ENCODE measurements at regions not wholly inside any gene's neighbourhood (a gene's known extent, or its start where the extent isn't known, plus 50 kb on each side); places are given as distances from the start of the nearest gene placed in this dataset.
"Not testable (repeated sequence)": the region's sequence is repeated elsewhere in the genome, so short reads cannot be mapped to it uniquely, and the experiment has no call there.

DNA sequence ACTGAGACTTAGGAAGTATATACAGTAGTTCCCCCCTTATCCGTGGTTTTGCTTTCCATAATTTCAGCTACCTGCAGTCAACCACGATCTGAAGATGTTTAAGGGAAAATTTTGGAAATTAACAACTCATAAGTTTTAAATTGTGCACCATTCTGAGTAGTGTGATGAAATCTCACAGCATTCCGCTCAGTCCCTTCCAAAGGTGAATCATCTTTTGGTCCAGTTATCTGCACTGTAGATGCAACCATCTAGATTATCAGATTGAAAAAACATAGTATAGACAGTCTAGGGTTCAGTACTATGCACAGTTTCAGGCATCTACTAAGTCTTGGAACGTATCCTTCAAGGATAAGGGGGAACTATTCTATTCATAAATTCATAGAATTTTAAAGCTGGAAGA lies 109.0 kb downstream of the ANXA3 start:
- DNase-seq, result no peak

DNA sequence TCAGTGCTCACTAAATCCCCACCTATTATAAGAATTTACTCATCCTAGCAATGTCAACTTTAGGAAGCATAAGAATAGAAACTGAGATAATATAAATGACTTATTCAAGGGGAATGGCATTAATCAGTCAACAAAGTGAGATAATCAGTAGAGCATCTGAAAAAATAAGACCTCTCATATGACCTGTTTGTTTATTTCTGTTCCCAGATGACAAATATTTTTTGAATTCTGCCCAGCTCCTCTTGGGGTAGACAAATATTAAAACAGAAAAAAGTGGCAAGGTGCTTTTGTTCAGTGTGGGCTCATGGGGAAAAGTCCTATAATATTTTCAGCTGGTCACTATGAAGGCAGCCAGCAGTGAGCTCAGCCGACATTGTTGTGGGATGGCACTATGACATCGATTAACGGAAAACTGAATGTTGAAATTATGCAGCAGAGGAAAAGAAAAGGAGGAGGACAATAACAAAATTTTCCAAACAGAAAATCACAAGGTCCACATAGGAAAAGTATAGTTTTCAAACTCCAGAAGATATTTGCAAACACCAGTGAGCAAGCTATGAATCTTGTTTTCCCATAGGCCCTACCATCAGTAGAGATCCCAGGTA lies 109.6 kb downstream of the ANXA3 start:
- no peak for DNase-seq

DNA sequence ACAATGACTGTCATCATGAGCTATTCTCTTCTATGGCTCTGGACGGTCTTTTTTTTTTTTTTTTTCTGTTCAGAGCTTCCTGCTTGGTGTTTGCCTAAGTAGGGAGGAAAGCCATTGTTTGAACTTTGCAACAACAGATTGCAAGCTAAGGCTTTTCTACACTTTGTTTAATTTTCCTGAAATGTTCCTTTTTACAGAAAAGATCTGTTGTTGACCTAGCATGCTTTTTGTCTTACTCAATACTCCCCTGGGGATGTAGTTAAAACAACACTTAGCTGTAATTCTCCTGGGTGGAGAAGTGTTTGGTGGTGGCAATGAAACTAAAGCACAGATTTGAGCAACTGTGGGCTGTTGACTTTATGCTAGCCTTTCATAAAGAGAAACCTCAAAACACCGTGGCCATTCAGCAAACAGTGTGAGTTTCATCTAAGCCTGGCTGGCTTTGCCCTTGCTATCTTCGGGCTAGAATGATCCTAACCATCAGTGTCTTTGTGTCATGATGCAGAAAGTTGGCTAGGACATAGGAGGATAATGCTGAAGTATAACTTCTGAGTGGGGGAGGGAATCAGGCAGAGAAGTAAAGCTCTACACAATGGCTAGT lies 110.5 kb downstream of the ANXA3 start:
- peak in 1 of 2 donors; percentile 25 for DNase-seq

DNA sequence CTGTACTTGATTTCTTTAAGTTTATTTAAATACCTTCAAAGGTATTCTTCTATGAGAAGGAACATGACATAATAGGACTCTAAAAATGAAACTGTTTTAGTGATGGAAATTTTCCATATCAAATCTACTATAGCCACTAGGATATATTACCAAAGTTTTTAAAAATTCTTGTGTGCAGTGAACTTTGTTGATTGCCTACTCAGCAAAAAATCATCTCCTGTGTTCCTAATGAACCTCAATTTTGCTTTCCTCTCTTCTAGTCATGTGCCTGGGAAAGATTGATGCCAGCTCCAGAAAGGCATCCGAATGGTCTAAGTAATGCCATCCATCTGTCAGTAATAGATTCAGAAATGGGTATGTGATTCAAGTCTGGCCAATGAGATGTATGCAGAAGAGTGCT lies 111.1 kb downstream of the ANXA3 start:
- DNase-seq, result no peak

DNA sequence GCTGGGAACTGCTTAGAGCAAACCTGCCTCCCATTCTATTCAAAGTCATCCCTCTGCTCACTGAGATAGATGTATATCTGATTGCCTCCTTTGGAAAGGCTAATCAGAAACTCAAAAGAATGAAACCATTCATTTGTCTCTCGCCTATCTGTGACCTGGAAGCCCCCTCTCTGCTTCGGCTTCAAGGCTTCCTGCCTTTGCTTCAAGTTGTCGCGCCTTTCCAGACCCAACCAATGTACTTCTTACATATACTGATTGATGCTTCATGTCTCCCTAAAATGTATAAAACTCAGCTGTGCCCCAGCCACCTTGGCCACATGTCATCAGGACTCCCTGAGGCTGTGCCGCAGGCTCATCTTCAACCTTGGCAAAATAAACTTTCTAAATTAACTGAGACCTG lies 111.9 kb upstream of the BMP2K start:
- DNase-seq, result not testable (repeated sequence)

DNA sequence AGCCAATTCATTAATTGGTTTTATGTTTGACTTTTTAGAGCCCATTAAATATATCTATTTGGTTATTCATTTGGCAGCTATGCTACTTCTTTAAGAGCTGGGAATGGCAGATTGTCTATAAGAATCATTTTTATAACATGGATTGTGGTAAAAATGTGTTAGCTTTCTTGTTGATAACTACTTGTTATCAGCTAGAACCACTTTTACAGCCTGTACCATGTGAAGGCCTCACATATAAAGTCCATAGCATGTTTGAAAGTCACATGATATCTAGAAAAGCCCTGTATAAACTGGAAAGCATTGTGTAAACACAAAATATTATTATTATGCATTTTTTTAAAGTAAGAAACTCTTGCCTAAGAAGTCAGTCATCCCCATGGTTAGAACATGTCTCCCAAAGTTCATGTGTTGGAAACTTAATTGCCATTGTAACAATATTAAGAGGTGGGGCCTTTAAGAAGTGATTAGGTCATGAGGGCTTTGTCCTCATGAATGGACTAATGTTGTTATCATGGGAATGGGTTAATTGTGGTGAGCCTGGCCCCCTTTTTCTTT lies 110.9 kb upstream of the BMP2K start:
- no peak for DNase-seq

DNA sequence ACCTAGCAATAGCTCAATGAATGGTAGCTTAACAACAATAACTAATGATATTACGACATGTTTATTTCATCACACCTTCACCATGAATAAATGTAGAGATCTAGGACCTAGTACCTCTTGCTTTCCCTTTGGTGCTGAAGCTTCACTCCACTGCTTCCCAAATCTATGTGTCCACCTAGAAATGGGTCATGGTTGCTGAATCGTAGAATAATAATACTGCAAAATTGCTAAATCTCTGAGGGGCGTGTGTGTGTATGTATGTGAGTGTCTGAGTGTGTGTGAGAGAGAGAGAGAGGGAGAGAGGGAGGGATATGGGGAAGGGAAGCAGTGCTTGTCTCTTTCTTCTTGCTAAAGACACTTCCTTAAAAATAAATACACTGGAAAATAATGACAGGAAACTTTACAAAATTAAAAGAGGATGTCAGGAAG lies 109.3 kb upstream of the BMP2K start:
- DNase-seq, result no peak

DNA sequence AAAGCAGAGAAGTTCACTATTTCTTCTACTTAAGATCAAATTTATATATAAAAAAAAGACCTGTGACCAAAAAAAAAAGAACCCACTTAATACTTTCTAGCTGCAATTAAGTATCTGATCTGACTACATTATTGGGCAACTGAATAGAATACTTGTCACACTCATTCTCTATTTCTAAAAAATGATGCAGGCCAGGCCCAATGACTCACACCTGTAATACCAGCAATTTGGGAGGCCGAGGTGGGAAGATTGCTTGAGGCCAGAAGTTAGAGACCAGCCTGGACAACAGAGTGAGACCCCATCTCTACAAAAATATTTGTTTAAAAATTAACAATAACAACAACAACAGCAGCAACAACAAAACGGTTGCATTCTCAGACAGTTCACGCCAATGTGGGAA lies 108.8 kb upstream of the BMP2K start:
- DNase-seq, result no peak

DNA sequence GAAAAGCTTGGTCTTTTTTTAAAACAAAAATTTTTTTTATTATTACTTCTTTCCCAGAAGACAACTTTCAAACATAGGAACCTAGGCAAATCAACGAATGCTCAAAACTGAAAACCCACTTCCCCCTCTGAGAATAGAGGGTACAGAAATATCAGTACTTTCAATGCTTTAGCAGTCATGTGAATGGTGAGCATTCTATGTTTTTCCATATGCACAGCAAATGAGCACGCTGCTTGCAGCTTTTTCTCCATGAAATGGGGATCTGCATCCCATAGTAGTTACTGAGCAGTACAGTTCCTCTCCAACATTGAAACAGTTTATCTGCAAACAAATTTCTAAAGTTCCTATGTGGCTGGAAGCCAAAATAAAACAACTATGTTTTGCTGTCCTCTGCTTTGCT lies 108.4 kb upstream of the BMP2K start:
- DNase-seq, result no peak

DNA sequence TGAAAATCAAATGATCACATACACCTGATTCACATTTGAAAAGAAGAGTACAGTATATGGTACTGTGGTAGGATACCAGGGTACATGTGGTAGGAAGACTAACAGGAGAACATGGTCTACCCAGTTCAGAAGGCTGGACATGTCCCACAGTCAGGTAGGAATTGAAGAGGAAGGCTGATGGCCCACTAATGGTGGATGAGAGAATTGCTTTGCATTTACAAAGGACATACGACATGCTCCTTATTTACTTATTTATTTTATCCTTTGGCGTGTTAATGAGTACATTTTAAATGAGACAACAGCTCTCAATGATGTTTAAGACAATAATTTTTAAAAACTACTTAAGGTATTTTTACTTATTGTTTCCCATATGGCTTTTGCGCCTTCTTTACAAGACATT lies 106.7 kb upstream of the BMP2K start:
- no peak for DNase-seq

DNA sequence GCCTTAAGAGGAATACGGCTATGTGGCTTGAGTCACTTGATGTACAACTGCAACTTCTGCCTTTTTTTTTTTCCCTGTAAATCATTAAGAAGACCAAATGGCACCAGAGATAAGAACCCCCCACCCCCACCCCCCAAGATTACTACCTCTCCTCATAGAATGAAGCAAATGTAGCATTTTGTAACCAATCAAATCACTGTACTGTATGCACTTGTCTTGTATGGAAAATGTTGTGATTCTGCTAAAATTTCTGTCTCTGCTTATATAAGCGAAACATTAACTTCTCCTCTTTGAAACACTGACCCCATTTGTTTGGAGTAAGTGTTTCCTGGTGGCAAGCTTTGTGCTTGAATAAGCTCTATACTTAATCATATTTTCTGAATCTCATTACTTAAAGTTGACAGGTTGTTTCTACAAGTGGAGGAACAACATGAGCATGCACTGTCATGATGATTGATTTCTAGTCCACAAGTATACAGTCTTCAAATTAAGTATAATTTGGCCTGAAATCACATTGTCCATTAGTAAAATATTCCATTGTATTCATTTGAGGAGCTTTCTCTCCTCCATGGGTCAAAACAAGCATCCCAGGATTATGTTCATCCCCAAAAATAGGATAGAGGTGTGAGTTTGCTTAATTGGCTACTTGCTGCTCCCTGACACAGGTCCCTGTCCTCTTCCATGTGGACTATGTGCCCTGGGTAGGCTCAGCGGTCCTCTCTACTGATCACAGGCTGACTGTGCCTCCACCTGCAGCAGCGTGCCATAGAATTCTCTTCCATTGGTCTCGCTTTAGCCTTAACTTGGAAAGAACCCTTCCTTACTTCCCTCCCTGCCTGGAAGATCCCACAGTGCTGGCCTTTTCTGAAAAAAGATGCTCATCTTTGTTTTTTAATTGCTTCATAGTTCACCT lies 104.0 kb upstream of the BMP2K start:
- no peak for DNase-seq

DNA sequence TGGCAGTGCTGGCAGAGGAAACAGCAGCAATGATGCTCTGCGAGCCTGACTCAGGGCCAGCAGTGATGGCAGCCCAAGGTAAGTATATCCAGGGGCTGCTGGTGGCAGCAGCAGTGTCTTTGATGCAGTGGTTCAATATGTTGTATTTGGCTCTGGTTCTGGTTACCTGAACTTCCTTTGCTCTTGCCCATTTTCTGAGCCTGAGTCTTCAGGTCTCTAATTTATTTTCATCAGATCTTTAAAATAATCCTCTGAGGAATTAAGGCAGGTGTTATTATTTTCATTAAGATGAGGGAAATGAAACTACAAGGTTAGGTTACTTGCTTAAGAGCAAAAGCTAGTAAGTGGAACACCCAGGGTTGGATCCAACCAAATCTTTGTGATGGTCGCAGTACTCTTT lies 102.8 kb upstream of the BMP2K start:
- DNase-seq, result no peak

DNA sequence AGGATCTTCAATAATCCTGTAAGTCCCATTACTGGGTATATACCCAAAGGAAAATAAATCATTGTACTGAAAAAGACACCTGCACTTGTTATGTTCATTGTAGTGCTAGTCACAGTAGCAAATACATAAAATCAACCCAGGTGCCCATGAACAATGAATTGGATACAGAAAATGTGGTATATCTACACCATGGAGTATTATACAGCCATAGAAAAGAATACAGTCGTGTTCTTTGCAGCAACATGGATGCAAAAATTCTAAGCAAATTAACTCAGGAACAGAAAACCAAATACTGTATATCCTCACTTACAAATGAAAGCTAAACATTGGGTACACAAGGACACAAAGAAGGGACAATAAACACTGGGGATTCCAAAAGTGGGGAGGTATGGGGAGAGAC lies 100.8 kb upstream of the BMP2K start:
- no peak for DNase-seq

DNA sequence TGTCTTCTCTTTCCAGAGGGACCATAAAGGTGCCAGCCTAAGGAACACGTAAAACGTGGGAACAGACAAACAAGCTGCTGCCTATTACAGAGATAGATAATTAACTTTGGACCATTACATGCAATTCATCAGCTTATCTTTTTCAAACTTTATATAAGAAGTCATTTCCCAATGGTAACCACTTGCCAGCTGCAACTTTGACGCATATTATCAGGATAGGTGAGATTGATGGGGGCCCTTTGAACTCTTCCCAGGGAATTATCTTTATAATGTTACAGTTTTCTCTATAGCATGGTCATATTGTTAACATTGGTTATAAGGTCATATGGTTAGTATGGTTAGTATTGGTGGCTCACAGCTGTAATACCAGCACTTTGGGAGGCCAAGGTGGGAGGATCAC lies 94.1 kb upstream of the BMP2K start:
- DNase-seq, result no peak

DNA sequence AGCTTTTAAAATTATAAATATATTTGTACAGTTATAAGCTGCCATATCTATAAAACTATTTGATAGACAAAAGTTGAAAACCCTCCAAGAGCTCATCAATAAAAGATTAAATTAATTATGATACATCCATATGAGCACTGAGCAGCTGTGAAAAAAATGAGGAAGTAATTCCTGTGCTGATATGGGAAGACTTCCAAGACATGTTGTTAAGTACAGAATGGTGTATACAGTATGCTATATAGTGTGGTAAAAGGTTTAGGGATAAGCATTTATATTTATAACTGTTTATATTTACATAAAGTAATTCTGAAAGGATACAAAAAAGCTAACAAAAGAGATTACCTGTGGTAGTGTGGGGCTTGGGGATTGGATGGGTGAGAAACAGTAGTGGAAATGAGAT lies 92.8 kb upstream of the BMP2K start:
- no peak for DNase-seq

DNA sequence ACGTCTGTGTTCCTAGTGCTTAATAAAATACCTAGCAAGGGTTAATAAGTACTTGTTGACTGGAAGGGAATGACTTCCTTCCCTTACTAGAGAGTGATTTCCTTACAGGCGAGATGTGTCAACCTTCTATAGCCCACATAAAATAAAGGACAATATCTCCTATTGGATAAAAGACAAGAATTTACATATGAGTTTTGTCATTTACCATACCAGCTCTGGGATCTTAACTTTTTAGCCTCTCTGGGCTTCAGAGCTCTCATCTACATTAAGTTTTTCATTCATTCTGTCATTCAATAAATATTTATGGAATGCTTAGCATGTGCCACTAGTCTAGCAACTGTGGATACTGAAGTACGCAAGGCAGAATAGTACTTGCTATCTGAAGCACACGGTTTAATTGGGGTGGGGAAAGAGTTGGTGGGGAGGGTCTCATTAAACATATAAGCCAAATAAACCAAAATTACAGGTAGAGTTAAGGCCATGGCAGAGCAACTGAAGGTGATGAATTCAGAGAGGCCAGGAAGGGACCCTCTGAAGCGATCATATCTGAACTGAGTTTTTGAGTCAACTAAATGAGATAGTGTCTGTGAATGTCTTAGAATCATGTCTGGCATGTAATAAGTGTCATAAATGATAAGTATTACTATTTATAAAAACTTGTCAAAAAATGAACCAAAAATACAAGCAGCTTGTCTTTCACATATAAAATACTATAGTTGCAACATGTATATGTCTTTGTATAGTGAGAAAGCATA lies 91.6 kb upstream of the BMP2K start:
- DNase-seq, result no peak

DNA sequence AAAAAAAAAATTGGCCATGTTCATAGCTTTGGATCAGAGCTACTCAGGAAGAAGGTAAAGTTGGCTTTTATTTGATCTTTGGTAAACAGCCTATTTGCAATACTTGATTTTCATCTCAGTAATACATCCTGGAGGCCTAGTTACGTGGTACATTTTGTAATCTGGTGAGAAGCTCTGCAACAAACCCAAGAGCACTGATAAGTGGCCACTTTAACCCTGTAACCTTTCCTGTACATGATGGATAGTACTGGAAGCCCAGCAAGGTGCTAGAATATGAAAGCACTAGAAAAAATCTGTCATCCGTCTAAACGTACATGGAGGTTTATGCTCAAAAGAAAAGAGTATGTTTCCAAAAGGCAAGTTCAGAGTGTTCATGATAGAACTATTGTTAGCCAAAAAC lies 88.3 kb upstream of the BMP2K start:
- no peak for DNase-seq

DNA sequence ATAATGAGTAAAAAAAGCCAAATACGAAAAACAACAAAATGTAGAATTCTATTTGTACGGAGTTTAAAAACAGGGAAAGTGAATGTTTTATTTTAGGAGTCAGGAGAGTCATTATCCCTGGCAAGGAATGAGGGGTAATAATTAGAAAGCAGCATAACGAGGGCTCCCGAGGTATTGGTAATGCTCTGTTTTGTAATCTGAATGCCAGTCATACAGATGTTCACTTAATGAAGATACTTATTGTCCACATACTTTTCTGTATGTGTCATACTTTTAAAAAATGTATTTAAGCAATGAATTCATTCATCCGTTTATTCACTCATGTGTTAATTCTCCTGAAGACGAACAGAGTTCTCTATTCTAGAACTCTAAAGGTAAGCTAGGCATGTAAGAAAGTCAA lies 87.8 kb upstream of the BMP2K start:
- DNase-seq, result no peak

DNA sequence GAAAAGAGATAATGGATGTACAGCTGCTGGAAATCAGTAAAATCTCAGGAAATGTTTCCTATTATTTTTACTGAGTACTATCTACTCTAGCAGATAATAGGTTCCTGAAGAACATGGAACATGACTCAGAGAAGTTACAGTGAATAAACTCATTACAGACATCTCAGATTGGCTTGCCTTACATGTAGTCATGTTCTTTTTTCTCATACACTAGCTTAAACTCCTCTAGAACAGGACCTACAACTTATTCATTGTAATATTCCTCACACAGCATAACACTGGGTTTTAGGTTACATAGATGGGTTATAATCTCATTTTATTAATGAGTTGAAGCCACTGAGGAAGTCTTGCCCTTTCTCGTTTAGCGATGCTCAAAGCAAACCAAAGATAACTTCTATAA lies 86.9 kb upstream of the BMP2K start:
- no peak for DNase-seq

DNA sequence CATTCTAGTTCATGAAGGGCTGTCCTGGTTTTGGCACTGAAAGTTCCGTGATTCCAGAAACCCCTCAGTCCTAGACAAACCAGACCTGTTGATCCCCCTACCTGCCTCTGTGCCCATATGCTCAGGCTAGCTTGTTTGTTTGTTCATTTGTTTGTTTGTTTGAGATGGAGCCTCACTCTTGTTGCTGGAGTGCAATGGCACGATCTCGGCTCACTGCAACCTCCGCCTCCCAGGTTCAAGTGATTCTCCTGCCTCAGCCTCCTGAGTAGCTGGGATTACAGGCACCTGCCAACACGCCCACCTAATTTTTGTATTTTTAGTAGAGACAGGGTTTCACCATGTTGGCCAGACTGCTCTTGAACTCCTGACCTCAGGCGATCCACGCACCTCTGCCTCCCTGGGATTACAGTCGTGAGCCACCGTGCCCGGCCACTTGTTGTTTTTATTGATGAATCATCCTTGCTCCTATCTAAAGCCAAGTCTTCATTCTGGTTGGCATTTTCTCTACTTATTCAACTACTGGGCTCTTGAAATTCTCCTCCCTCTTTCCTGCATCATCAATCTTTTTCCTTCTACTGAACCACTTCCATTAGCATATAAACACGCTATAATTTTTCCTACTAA lies 86.3 kb upstream of the BMP2K start:
- no peak for DNase-seq

DNA sequence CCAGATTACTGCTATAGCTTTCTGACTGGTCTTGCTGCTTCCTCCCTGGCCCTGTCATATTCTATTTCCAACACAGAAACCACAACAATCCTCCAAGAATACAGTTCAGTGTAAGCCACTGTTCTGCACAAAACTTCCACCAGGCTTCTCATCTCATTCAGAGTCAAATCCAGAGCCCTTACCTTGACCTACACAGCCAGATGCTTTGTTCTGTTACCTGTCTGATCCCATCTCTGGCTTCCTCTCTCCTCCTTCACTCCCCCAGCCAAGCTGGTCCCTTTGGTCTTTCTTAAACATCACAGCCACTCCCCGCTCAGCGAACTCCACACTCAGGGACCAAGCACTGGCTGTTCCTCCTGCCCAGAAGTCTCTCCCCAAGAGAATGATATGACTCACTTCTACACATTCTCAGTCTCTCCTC lies 84.8 kb upstream of the BMP2K start:
- DNase-seq, result no peak

DNA sequence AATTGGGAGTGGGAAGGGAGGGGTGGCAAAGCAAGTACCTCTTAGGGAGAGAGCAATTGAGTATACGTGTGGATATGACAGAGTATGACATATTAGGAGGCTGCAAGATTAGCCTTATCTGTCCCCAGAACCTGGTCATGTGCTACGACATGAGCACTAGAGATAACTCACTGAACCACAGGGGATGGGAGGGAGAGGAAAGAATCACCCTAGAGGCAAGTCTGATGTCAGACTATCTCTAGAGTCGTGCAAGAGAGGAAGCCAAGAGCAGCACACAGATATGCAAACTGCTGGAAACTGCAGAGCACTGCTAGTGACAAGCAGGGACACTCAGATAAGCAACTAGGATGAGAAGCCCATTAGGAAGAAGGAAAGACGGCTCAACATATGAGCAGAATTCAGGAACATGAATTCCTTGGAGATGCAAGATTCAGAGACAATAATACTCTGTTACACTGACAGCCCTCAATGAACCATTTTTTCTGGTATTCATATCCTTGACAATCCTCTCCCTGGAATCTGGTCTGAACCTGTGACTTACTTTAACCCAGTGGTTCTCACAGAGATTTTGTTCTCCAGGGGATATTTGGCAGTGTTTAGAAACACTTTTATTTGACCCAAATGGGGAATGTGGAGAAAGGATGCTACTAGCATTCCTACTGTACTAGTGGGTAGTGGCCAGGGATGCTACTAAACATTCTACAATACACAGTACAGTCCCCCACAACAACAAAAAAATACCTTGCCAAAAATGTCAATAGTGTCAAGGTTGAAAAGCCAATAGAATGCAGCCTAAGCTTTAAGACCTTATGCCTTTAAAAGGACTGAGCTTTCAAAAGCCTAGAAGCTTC lies 84.0 kb upstream of the BMP2K start:
- no peak for DNase-seq

Measured in hippocampal formation (tissue), 2 donors.